ENCODE measurements at regions not wholly inside any gene's neighbourhood (a gene's known extent, or its start where the extent isn't known, plus 50 kb on each side); places are given as distances from the start of the nearest gene placed in this dataset.

DNA sequence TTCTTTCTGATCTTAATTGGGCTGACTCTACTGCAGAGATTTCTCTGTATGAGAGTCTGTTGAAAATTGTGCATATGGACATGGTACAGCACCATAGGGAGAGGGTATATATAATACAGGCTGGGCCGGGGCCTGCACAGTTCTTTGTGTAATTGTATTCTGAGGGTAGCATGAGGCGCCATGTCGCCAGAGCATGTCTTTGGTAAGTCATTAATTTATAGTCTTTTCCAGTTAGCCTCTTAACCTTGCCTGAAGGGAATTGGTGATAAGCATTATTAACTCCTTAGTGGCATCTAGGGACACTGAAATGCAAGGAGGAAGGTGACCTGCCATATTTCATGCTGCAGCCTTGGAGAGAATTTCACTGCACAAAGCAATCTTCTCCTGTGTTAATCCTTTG is 569.9 kb downstream of the TMTC2 start:
- TF ChIP-seq, protein P1, sequence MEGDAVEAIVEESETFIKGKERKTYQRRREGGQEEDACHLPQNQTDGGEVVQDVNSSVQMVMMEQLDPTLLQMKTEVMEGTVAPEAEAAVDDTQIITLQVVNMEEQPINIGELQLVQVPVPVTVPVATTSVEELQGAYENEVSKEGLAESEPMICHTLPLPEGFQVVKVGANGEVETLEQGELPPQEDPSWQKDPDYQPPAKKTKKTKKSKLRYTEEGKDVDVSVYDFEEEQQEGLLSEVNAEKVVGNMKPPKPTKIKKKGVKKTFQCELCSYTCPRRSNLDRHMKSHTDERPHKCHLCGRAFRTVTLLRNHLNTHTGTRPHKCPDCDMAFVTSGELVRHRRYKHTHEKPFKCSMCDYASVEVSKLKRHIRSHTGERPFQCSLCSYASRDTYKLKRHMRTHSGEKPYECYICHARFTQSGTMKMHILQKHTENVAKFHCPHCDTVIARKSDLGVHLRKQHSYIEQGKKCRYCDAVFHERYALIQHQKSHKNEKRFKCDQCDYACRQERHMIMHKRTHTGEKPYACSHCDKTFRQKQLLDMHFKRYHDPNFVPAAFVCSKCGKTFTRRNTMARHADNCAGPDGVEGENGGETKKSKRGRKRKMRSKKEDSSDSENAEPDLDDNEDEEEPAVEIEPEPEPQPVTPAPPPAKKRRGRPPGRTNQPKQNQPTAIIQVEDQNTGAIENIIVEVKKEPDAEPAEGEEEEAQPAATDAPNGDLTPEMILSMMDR (IDR thresholded peaks at IDR 0.05) = no peak
- no peak for TF ChIP-seq EP300 (IDR thresholded peaks at IDR 0.05)
- TF ChIP-seq POLR2A (IDR thresholded peaks at IDR 0.05) = no peak
- TF ChIP-seq POLR2AphosphoS5 (IDR thresholded peaks at IDR 0.05) = no peak

Data from sigmoid colon (tissue), 4 donors.